Uterus (tissue), 3 donors: ENCODE measurements at regions not wholly inside any gene's neighbourhood (a gene's known extent, or its start where the extent isn't known, plus 50 kb on each side); places are given as distances from the start of the nearest gene placed in this dataset.

Experiments used
- DNase-seq, 2 donors: peaks; one replicate each; pipeline ENCODE4 v3.0.0-alpha.2; 2019 to 2020
- H3K27ac ChIP-seq, 2 donors: fragments of 200-600 bp; sonication (generic); 1 replicate in 1 of 2; 2 replicates in 1 of 2; pipeline ENCODE4 v1.5.1; 2016 to 2018
- H3K27me3 ChIP-seq, 2 donors: fragments of 200-600 bp; sonication (generic); one replicate each; pipeline ENCODE4 v1.5.1; 2018 to 2019; ENCODE audit warnings: control low read depth in 1 of 2
- H3K36me3 ChIP-seq, 2 donors: fragments of 200-600 bp; sonication (generic); one replicate each; pipeline ENCODE4 v1.5.1; 2019; ENCODE audit warnings: control low read depth in 1 of 2
- H3K4me1 ChIP-seq, 2 donors: fragments of 200-600 bp; sonication (generic); one replicate each; pipeline ENCODE4 v1.5.1; 2018 to 2019; ENCODE audit warnings: control low read depth in 1 of 2
- H3K4me3 ChIP-seq, 2 donors: fragments of 200-600 bp; sonication (generic); 1 replicate in 1 of 2; 2 replicates in 1 of 2; pipeline ENCODE4 v1.5.1; 2018 to 2019; ENCODE audit warnings: mild to moderate bottlenecking in 1 of 2
- H3K9me3 ChIP-seq, 2 donors: fragments of 200-600 bp; sonication (generic); one replicate each; pipeline ENCODE4 v1.5.1; 2019; ENCODE audit warnings: control low read depth in 1 of 2
- CTCF ChIP-seq, 4 experiments: fragments of 200-600 bp in 2 of 4; fragments of 450-650 bp in 2 of 4; sonication (generic) in 2 of 4; IDR thresholded peaks; one replicate each; pipeline ENCODE4 v1.5.1; 2016 to 2019; ENCODE audit warnings: antibody characterized with exemption in 4 of 4, mild to moderate bottlenecking in 2 of 4, moderate library complexity in 1 of 4
- POLR2A ChIP-seq, 2 donors: fragments of 450-650 bp; IDR thresholded peaks; one replicate each; pipeline ENCODE4 v1.6.1; 2016; ENCODE audit warnings: antibody characterized with exemption in 2 of 2, mild to moderate bottlenecking in 1 of 2, moderate library complexity in 1 of 2
- intact Hi-C: fragments of 100-400 bp; cut with DNase I; formaldehyde crosslinking; loops from one replicate; pipeline ENCODE4 v1.15.1; 2023; ENCODE audit warnings: low total_unique reads
- donor health status: DM: yes; HTN: yes; CAD: no.

DNA sequence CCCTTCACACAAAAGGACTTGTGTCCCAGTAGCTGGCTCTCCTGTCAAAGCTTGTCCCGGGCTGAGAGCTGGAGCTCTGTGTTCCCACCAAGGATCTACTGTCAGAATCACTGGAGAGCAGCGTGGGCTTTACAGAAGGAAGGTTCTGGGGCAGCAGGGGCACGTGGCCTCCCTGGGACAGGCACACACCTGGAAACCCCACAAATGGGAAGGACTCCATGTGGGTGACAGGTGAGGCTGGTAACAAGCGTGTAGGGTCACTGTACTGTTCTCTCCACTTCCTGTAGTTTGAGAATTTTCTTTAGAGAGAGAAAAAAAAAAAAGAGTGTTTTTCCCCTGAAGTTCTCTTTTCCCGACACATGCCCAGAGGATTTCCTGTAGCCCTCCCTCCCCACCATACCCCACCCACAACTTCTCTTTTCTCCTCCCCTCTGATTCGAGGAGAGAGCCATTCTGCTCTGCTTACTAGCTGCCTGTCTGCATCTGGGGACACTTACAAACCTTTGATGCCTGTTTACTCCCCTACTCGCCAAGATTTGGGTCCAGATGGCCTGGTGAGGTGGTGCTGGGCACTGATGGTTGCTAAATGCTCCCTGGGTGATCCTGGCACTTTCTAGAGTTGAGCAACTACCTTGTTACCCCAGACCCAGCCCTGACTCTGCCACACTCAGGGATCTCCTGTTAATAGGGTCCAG is 84.1 kb upstream of the SIRPA start:
- no peak overlapping the region for H3K4me3 ChIP-seq
- no peaks in the 10 kb centered on the region for H3K36me3 ChIP-seq
- H3K27me3 ChIP-seq: no peaks in the 10 kb centered on the region
- intact Hi-C loops: no loop called here
- TF ChIP-seq POLR2A (IDR thresholded peaks at IDR 0.05) (no peak), CTCF (IDR thresholded peaks at IDR 0.05) (no peak)
- H3K4me1 ChIP-seq: no peaks in the 10 kb centered on the region
- H3K9me3 ChIP-seq: no peaks in the 10 kb centered on the region
- no peak for DNase-seq
- H3K27ac ChIP-seq: peak overlapping the region in 1 of 2 donors; percentile 20

- Histone ChIP-seq H3K27me3 (no peaks in the 10 kb centered on the region), H3K27ac (peak overlapping the region in 1 of 2 donors; percentile 20), H3K36me3 (no peaks in the 10 kb centered on the region), H3K4me3 (no peak overlapping the region), H3K9me3 (no peaks in the 10 kb centered on the region), H3K4me1 (no peaks in the 10 kb centered on the region)
- TF ChIP-seq POLR2A (IDR thresholded peaks at IDR 0.05) (no peak), CTCF (IDR thresholded peaks at IDR 0.05) (no peak)
- intact Hi-C loops: no loop called here
- no peak for DNase-seq
Measured at GRCh38 chr20:1810572-1810925, 84.7 kb upstream of the SIRPA start.

- no peaks in the 10 kb centered on the region for H3K27me3 ChIP-seq
- H3K36me3 ChIP-seq: no peaks in the 10 kb centered on the region
- TF ChIP-seq POLR2A (IDR thresholded peaks at IDR 0.05) (no peak), CTCF (IDR thresholded peaks at IDR 0.05) (no peak)
- H3K27ac ChIP-seq: peak overlapping the region in 1 of 2 donors; percentile 20
- no peaks in the 10 kb centered on the region for H3K4me1 ChIP-seq
- intact Hi-C loops: no loop called here
- no peak overlapping the region for H3K4me3 ChIP-seq
- no peak for DNase-seq
- no peaks in the 10 kb centered on the region for H3K9me3 ChIP-seq
Measured at GRCh38 chr20:1809611-1810510, 85.3 kb upstream of the SIRPA start.

DNA sequence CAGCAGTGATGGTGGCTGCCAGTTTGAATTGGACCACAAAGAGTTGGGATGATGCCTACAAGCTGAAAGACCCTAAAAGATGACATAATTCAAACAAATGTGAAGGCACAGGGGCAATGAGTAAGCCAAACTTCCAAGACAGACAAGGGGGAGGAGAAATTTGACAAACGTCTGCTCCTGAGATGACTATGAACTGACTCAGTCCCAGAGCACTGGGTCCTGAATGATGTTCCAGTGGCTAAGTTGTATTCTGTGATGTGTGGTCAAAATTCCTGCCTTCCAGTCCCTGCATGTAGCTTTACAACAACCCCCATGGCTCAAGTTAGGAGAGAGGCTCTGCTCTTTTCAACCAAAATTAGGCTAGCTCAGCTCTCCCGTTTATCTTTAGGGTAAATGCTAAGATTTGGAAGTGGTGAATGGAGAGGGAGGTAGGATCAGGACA is 86.1 kb upstream of the SIRPA start:
- no peaks in the 10 kb centered on the region for H3K9me3 ChIP-seq
- no peaks in the 10 kb centered on the region for H3K36me3 ChIP-seq
- no peaks in the 10 kb centered on the region for H3K4me1 ChIP-seq
- intact Hi-C loops: no loop called here
- H3K27ac ChIP-seq: no peak overlapping the region
- H3K27me3 ChIP-seq: no peaks in the 10 kb centered on the region
- TF ChIP-seq CTCF (IDR thresholded peaks at IDR 0.05): no peak
- no peak for TF ChIP-seq POLR2A (IDR thresholded peaks at IDR 0.05)
- DNase-seq: no peak
- no peak overlapping the region for H3K4me3 ChIP-seq

GRCh38 chr20:1808101-1808500 is 87.1 kb upstream of the SIRPA start:
- intact Hi-C loops: no loop called here
- Histone ChIP-seq H3K4me1 (peaks cover 0 to 2% of the 10 kb centered on the region in 2 donors), H3K27ac (no peak overlapping the region)

More at GRCh38 chr20:1808101-1808500, 87.1 kb upstream of the SIRPA start:
- Histone ChIP-seq H3K4me3 (no peak overlapping the region), H3K27me3 (no peaks in the 10 kb centered on the region), H3K36me3 (no peaks in the 10 kb centered on the region), H3K9me3 (no peaks in the 10 kb centered on the region)
- no peak for DNase-seq
- TF ChIP-seq CTCF (IDR thresholded peaks at IDR 0.05) (no peak), POLR2A (IDR thresholded peaks at IDR 0.05) (no peak)
